ENCODE measurements at regions not wholly inside any gene's neighbourhood (a gene's known extent, or its start where the extent isn't known, plus 50 kb on each side); places are given as distances from the start of the nearest gene placed in this dataset.

DNA sequence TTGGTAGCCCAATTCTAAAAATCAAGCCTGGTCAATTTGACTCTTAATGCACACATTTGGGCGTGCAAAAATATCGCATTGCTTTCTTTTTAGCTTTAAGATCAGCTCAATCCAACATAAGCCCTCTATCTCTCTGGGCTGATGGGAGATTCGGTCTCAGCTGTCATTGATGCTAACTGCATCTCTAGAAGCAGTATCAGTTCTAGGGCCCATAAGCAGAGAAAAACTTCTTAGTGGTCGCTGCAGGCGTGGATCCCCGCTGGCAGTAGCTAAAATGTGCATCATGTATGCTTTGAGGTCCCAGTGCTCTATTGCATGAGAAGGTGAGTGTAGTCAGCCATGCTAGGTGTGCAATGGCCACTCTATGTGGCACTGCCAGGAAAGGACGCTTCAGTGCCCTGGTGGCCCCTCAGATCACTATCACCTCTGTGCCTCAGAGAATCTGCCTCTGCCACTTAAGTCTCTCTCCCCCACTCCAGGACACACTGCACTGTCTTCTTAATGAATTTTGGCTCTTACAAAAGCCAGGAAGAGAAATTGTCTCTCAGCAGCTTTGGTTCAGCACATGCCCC is 79.7 kb upstream of the GADD45A start:
- TF ChIP-seq, protein P1, sequence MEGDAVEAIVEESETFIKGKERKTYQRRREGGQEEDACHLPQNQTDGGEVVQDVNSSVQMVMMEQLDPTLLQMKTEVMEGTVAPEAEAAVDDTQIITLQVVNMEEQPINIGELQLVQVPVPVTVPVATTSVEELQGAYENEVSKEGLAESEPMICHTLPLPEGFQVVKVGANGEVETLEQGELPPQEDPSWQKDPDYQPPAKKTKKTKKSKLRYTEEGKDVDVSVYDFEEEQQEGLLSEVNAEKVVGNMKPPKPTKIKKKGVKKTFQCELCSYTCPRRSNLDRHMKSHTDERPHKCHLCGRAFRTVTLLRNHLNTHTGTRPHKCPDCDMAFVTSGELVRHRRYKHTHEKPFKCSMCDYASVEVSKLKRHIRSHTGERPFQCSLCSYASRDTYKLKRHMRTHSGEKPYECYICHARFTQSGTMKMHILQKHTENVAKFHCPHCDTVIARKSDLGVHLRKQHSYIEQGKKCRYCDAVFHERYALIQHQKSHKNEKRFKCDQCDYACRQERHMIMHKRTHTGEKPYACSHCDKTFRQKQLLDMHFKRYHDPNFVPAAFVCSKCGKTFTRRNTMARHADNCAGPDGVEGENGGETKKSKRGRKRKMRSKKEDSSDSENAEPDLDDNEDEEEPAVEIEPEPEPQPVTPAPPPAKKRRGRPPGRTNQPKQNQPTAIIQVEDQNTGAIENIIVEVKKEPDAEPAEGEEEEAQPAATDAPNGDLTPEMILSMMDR (IDR thresholded peaks at IDR 0.05; ENCODE audit: low read depth, low read length), result no peak
- TF ChIP-seq EZH2phosphoT487 (IDR thresholded peaks at IDR 0.05; ENCODE audit: low read depth), result no peak

Measured in OCI-LY3 (cell line).